Kasumi-1 (cell line): ENCODE measurements at regions not wholly inside any gene's neighbourhood (a gene's known extent, or its start where the extent isn't known, plus 50 kb on each side); places are given as distances from the start of the nearest gene placed in this dataset.
A peak's percentile ranks its signal among the peaks of the same experiment; 100 is the strongest.
"Not testable (repeated sequence)": the region's sequence is repeated elsewhere in the genome, so short reads cannot be mapped to it uniquely, and the experiment has no call there.

Experiments
- DNase-seq, 2 experiments: peaks; one replicate each; lab custom pipeline; 2025; lab: John Stamatoyannopoulos, UW

- DNase-seq, result no peak
Measured at GRCh38 chr15:96914081-96914480, 583.6 kb downstream of the NR2F2 start.

- DNase-seq, result no peak
Measured at GRCh38 chr15:96916750-96917149, 586.2 kb downstream of the NR2F2 start.

- DNase-seq, result no peak
Measured at GRCh38 chr15:96924570-96924969, 594.1 kb downstream of the NR2F2 start.

- no peak for DNase-seq
Measured at GRCh38 chr15:96947296-96948229, 617.1 kb downstream of the NR2F2 start.

GRCh38 chr15:96948981-96949380, 618.5 kb downstream of the NR2F2 start:
- no peak for DNase-seq

GRCh38 chr15:96958721-96959120, 628.2 kb downstream of the NR2F2 start:
- no peak for DNase-seq

- no peak for DNase-seq
Measured at GRCh38 chr15:96959501-96959900, 629.0 kb downstream of the NR2F2 start.

- no peak for DNase-seq
Measured at GRCh38 chr15:96960711-96961480, 630.4 kb downstream of the NR2F2 start.

- DNase-seq, result no peak
Measured at GRCh38 chr15:96966554-96966953, 636.1 kb downstream of the NR2F2 start.

GRCh38 chr15:96969732-96970710, 639.5 kb downstream of the NR2F2 start:
- DNase-seq, result no peak

- no peak for DNase-seq
Measured at GRCh38 chr15:96972201-96972600, 641.7 kb downstream of the NR2F2 start.

- DNase-seq, result no peak
Measured at GRCh38 chr15:96974761-96975160, 644.3 kb downstream of the NR2F2 start.

- no peak for DNase-seq
Measured at GRCh38 chr15:96977886-96978285, 647.4 kb downstream of the NR2F2 start.

- no peak for DNase-seq
Measured at GRCh38 chr15:96978937-96979473, 648.5 kb downstream of the NR2F2 start.

GRCh38 chr15:96984121-96984671, 653.7 kb downstream of the NR2F2 start:
- DNase-seq, result not testable (repeated sequence)

- peak; percentile 51 to 66 for DNase-seq
Measured at GRCh38 chr15:96992817-96993216, 662.3 kb downstream of the NR2F2 start.

GRCh38 chr15:96997538-96997937, 667.0 kb downstream of the NR2F2 start:
- no peak for DNase-seq

- no peak for DNase-seq
Measured at GRCh38 chr15:97009031-97009431, 678.5 kb downstream of the NR2F2 start.

GRCh38 chr15:97012986-97013385, 682.5 kb downstream of the NR2F2 start:
- DNase-seq, result no peak

GRCh38 chr15:97013491-97013890, 683.0 kb downstream of the NR2F2 start:
- no peak for DNase-seq

- no peak for DNase-seq
Measured at GRCh38 chr15:97014001-97014400, 683.5 kb downstream of the NR2F2 start.
